Ishikawa (cell line): ENCODE measurements at regions not wholly inside any gene's neighbourhood (a gene's known extent, or its start where the extent isn't known, plus 50 kb on each side); places are given as distances from the start of the nearest gene placed in this dataset.

Experiments
- CREB1 ChIP-seq: IDR thresholded peaks from 2 replicates; pipeline ENCODE4 v1.6.1; 2012; ENCODE audit warnings: low read depth
- EP300 ChIP-seq: IDR thresholded peaks from 2 replicates; pipeline ENCODE4 v1.6.1; 2012; ENCODE audit warnings: borderline replicate concordance
- FOXM1 ChIP-seq: IDR thresholded peaks from 2 replicates; pipeline ENCODE4 v1.6.1; 2012; ENCODE audit warnings: low read depth, borderline replicate concordance
- MAX ChIP-seq: IDR thresholded peaks from 2 replicates; pipeline ENCODE4 v1.6.1; 2012
- RAD21 ChIP-seq: IDR thresholded peaks from 2 replicates; pipeline ENCODE4 v1.6.1; 2012; ENCODE audit warnings: low read depth
- TCF12 ChIP-seq: IDR thresholded peaks from 2 replicates; pipeline ENCODE4 v1.6.1; 2012; ENCODE audit warnings: low read depth
- TF ChIP-seq, protein P1 (sequence below): IDR thresholded peaks from 2 replicates; pipeline ENCODE4 v1.6.1; 2012; ENCODE audit warnings: low read depth, mild to moderate bottlenecking

DNA sequence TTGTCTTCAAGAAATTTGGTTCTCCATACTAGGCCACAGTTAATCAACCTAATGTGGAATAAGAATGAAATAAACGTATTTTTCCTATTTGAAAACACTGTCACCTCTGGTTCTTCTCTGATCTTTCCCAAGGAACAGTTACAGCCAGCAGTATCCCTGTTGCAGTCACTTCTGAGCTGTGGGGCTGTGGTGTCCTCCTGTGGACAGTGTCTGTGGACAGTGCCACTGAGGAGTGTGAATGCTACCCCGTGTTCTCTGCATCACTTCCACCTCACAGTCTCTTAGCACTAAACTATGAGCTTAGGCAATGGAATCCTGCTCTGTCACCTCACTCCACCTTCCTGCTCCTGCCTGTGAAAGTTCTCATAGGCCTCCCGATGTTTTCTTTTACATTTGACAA lies 817.5 kb downstream of the VGLL3 start:
- TF ChIP-seq CREB1 (no peak), EP300 (no peak), RAD21 (peak; percentile 6; the same call in 1 of the 2 replicates), MAX (no peak), TCF12 (no peak), FOXM1 (no peak)
- TF ChIP-seq, protein P1, sequence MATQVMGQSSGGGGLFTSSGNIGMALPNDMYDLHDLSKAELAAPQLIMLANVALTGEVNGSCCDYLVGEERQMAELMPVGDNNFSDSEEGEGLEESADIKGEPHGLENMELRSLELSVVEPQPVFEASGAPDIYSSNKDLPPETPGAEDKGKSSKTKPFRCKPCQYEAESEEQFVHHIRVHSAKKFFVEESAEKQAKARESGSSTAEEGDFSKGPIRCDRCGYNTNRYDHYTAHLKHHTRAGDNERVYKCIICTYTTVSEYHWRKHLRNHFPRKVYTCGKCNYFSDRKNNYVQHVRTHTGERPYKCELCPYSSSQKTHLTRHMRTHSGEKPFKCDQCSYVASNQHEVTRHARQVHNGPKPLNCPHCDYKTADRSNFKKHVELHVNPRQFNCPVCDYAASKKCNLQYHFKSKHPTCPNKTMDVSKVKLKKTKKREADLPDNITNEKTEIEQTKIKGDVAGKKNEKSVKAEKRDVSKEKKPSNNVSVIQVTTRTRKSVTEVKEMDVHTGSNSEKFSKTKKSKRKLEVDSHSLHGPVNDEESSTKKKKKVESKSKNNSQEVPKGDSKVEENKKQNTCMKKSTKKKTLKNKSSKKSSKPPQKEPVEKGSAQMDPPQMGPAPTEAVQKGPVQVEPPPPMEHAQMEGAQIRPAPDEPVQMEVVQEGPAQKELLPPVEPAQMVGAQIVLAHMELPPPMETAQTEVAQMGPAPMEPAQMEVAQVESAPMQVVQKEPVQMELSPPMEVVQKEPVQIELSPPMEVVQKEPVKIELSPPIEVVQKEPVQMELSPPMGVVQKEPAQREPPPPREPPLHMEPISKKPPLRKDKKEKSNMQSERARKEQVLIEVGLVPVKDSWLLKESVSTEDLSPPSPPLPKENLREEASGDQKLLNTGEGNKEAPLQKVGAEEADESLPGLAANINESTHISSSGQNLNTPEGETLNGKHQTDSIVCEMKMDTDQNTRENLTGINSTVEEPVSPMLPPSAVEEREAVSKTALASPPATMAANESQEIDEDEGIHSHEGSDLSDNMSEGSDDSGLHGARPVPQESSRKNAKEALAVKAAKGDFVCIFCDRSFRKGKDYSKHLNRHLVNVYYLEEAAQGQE = no peak
